SK-N-SH (cell line): ENCODE measurements at regions not wholly inside any gene's neighbourhood (a gene's known extent, or its start where the extent isn't known, plus 50 kb on each side); places are given as distances from the start of the nearest gene placed in this dataset.

Experiments used
- CTCF ChIP-seq: fragments of 200-600 bp; sonication (generic); IDR thresholded peaks from 2 replicates; pipeline ENCODE4 v1.6.1; 2017; ENCODE audit warnings: antibody characterized with exemption, mild to moderate bottlenecking, moderate library complexity
- EP300 ChIP-seq, 2 experiments: IDR thresholded peaks; 2 replicates each; pipeline versions ENCODE4 v1.4.0 to v1.6.1; 2012; ENCODE audit warnings: borderline replicate concordance in 1 of 2, low read depth in 1 of 2, low read length in 1 of 2
- EZH2phosphoT487 ChIP-seq: fragments of 200-600 bp; sonication (generic); IDR thresholded peaks from 2 replicates; pipeline ENCODE4 v1.6.1; 2017; ENCODE audit warnings: low read depth, mixed run types, mild to moderate bottlenecking, antibody characterized with exemption, moderate library complexity, borderline replicate concordance
- FOSL2 ChIP-seq: IDR thresholded peaks from 2 replicates; pipeline ENCODE4 v1.4.0; 2012; ENCODE audit warnings: low read depth, mild to moderate bottlenecking, moderate library complexity, borderline replicate concordance
- GABPA ChIP-seq: IDR thresholded peaks from 2 replicates; pipeline ENCODE4 v1.4.0; 2012; ENCODE audit warnings: low read depth, mild to moderate bottlenecking
- JUND ChIP-seq: IDR thresholded peaks from 2 replicates; pipeline ENCODE4 v1.4.0; 2012
- MXI1 ChIP-seq: IDR thresholded peaks from 2 replicates; pipeline ENCODE4 v1.6.1; 2012; ENCODE audit warnings: mild to moderate bottlenecking, low read depth, low read length, improper control_type of control experiment
- NRF1 ChIP-seq: IDR thresholded peaks from 2 replicates; pipeline ENCODE4 v1.6.1; 2012; ENCODE audit warnings: low read depth, mild to moderate bottlenecking, low read length
- POLR2AphosphoS5 ChIP-seq: IDR thresholded peaks from 2 replicates; pipeline ENCODE4 v1.6.1; 2012; ENCODE audit warnings: low read depth, low read length
- SIN3A ChIP-seq: IDR thresholded peaks from 2 replicates; pipeline ENCODE4 v1.6.1; 2012; ENCODE audit warnings: low read depth, mild to moderate bottlenecking, low read length, moderate library complexity, borderline replicate concordance
- TAF1 ChIP-seq: IDR thresholded peaks from 2 replicates; pipeline ENCODE4 v1.6.1; 2012; ENCODE audit warnings: low read depth, mild to moderate bottlenecking, low read length, moderate library complexity, borderline replicate concordance
- USF2 ChIP-seq: fragments of 150-350 bp; IDR thresholded peaks from 2 replicates; pipeline ENCODE4 v1.6.1; 2017; ENCODE audit warnings: antibody characterized with exemption, low read length, low read depth, borderline replicate concordance
- YY1 ChIP-seq: IDR thresholded peaks from 2 replicates; pipeline ENCODE4 v1.4.0; 2012; ENCODE audit warnings: low read depth, mild to moderate bottlenecking

- TF ChIP-seq TAF1 (no peak), GABPA (no peak), MXI1 (no peak), CTCF (no peak), FOSL2 (no peak), POLR2AphosphoS5 (no peak), USF2 (no peak), YY1 (no peak), EP300 (IDR thresholded peaks at IDR 0.05; ENCODE audit: borderline replicate concordance in 1 of 2, low read depth in 1 of 2, low read length in 1 of 2) (no peak), SIN3A (no peak), NRF1 (no peak), JUND (no peak), EZH2phosphoT487 (no peak)
Measured at GRCh38 chr22:49142296-49142695, 685.4 kb downstream of the BRD1 start.
